Chondrocyte (in vitro differentiated cells): ENCODE measurements at regions not wholly inside any gene's neighbourhood (a gene's known extent, or its start where the extent isn't known, plus 50 kb on each side); places are given as distances from the start of the nearest gene placed in this dataset.

Source experiments
- DNase-seq: peaks from one replicate; pipeline ENCODE4 v3.0.0; 2021; ENCODE audit warnings: mixed read lengths, low spot score
- H3K27ac Mint-ChIP-seq: one replicate; pipeline ENCODE4 v1.8.0; 2021; ENCODE audit warnings: mild to moderate bottlenecking, moderate library complexity, mixed read lengths; ENCODE audit not compliant: unreplicated experiment
- H3K27me3 Mint-ChIP-seq: 2 replicates; pipeline ENCODE4 v1.8.0; 2021; ENCODE audit warnings: low read depth, mixed read lengths
- H3K36me3 Mint-ChIP-seq: 2 replicates; pipeline ENCODE4 v1.8.0; 2021; ENCODE audit warnings: low read depth, mixed read lengths
- H3K4me1 Mint-ChIP-seq: 2 replicates; pipeline ENCODE4 v1.8.0; 2021; ENCODE audit warnings: low read depth, mild to moderate bottlenecking, mixed read lengths
- H3K4me3 Mint-ChIP-seq: one replicate; pipeline ENCODE4 v1.8.0; 2021; ENCODE audit warnings: mild to moderate bottlenecking, moderate library complexity, mixed read lengths; ENCODE audit not compliant: unreplicated experiment
- H3K9me3 Mint-ChIP-seq: 2 replicates; pipeline ENCODE4 v1.8.0; 2021; ENCODE audit warnings: low read depth, mixed read lengths
- TF ChIP-seq, protein P1 (sequence below): fragments of 200-600 bp; sonication (generic); IDR thresholded peaks from 2 replicates; pipeline ENCODE4 v1.5.0; 2021; ENCODE audit warnings: antibody characterized with exemption, mild to moderate bottlenecking, moderate library complexity

DNA sequence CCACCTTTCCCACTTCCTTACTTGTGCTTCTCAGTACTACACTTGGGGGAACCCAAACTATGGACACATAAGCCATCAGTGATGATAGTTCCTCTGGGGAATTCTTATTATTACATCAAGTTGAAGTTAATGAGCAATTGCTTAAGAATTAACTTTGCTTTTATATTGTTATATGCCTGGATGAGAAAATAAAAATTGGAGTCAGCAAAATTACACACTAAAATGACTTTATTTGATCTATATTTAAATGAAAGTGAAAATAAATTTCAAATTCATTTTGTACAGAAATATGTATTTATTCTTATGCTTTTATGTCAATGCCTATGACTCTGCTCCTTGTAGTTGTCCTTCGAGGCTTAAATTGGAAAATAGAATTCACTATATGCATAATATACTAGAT, 149.4 kb upstream of the KCND2 start:
- Mint-ChIP-seq H3K27ac (no peak overlapping the region), H3K27me3 (peaks cover 6% of the 10 kb centered on the region), H3K4me3 (no peak overlapping the region), H3K36me3 (no peaks in the 10 kb centered on the region), H3K4me1 (no peaks in the 10 kb centered on the region), H3K9me3 (peaks cover 3% of the 10 kb centered on the region)
- TF ChIP-seq, protein P1, sequence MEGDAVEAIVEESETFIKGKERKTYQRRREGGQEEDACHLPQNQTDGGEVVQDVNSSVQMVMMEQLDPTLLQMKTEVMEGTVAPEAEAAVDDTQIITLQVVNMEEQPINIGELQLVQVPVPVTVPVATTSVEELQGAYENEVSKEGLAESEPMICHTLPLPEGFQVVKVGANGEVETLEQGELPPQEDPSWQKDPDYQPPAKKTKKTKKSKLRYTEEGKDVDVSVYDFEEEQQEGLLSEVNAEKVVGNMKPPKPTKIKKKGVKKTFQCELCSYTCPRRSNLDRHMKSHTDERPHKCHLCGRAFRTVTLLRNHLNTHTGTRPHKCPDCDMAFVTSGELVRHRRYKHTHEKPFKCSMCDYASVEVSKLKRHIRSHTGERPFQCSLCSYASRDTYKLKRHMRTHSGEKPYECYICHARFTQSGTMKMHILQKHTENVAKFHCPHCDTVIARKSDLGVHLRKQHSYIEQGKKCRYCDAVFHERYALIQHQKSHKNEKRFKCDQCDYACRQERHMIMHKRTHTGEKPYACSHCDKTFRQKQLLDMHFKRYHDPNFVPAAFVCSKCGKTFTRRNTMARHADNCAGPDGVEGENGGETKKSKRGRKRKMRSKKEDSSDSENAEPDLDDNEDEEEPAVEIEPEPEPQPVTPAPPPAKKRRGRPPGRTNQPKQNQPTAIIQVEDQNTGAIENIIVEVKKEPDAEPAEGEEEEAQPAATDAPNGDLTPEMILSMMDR = no peak
- DNase-seq = no peak

DNA sequence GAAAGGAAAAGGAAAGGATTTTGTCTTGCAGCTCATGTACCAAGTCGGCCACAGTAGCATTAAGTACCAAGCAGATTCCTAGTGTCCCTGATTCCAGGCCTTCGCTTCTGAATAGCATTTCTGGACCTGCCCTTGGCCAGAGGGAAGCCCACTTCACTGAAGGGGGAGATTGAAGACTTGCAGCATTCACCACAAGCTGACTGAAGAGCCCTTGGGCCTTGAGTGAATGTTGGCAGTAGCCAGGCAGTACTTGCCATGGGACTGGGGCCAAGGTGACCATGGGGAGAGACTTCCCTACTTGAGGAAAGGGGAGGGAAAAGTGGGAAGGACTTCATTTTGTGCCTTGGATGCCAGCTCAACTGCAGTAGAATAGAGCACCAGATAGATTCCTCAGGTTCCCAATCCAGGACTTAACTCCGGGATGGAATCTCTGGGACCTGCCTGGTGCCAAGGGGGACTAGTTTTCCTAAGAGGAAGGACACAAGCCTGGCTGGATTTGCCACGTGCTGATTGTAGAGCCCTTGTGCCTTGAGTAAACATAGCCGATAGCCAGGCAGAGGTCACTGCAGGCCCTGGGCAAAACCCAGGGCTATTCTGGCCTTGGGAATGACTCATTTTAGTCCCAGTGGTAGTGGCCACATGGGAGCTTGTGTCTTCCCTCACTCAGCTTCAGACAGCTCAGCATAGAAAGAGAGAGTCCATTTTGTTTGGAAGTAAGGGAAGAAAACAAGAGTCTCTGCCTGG, 141.7 kb upstream of the KCND2 start:
- Mint-ChIP-seq H3K9me3 (peaks cover 25% of the 10 kb centered on the region), H3K4me3 (no peak overlapping the region), H3K27ac (no peak overlapping the region), H3K4me1 (no peaks in the 10 kb centered on the region), H3K36me3 (peaks cover 9% of the 10 kb centered on the region), H3K27me3 (peaks cover 5% of the 10 kb centered on the region)
- DNase-seq = no peak
- TF ChIP-seq, protein P1 = no peak

DNA sequence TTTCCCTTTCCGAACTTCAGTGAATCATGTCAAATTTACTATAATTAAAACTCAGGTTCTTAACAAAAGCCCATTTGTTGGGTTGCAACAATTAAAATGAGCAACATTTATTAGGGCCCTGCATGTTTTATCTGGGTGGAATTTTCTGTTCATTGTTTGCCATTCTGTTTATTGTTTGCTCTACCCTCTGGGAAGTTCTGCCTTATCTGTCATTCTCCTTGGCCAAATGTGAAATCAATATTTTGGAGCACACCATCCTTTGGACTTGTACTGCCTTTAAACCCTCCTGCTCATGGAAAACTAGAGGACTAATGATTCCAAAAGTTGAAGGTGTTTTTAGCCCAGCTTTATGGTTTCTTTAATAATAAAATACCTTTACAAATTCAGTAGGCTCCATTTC, 134.5 kb upstream of the KCND2 start:
- Mint-ChIP-seq H3K4me1 (no peaks in the 10 kb centered on the region), H3K27me3 (peaks cover 3% of the 10 kb centered on the region)
- no peak for DNase-seq

DNA sequence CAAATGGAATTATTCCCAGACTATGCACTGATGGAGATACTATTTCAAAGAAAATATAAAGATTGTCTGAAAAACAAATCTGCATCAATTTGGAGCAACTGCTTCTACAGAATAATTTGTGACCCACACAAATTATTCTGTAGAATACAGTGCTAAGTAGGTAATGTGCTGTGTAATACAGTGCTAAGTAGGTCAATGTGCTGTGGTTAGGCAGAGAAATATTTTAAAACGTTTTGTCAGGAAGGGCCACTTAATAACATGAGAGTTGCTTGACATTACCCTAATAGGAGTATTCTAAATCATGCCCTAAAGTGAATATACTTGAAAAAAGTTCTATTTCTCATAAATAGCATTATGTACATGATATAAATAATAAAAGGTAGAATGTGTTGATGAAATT, 116.5 kb upstream of the KCND2 start:
- no peaks in the 10 kb centered on the region for H3K27me3 Mint-ChIP-seq
- no peaks in the 10 kb centered on the region for H3K36me3 Mint-ChIP-seq
- TF ChIP-seq, protein P1 = no peak
- H3K27ac Mint-ChIP-seq = no peak overlapping the region
- no peak for DNase-seq
- H3K4me1 Mint-ChIP-seq = no peaks in the 10 kb centered on the region
- no peak overlapping the region for H3K4me3 Mint-ChIP-seq
- no peaks in the 10 kb centered on the region for H3K9me3 Mint-ChIP-seq

More for the DNA sequence above, 134.5 kb upstream of the KCND2 start:
- TF ChIP-seq, protein P1 = no peak
- H3K36me3 Mint-ChIP-seq = no peaks in the 10 kb centered on the region
- no peak overlapping the region for H3K27ac Mint-ChIP-seq
- no peak overlapping the region for H3K4me3 Mint-ChIP-seq
- H3K9me3 Mint-ChIP-seq = peaks cover 3% of the 10 kb centered on the region

DNA sequence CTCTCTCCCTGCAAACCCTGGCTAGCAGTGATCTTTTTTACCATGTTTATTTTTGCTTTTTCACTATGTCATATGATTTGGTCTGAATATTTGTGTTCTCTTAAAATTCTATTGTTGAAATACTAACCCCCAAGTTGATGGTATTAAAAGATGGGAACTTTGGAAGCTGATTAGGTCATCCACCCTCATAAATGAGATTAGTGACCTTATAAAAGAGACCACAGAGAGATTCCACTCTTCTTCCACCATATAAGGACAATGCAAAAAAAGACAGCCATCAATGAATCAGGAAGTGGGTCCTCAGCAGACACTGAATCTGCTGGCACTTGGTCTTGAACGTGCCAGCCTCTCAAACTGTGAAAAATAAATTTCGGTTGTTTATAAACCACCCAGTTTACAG, 112.8 kb upstream of the KCND2 start:
- no peak overlapping the region for H3K4me3 Mint-ChIP-seq
- no peak overlapping the region for H3K27ac Mint-ChIP-seq
- H3K36me3 Mint-ChIP-seq = no peaks in the 10 kb centered on the region
- no peaks in the 10 kb centered on the region for H3K9me3 Mint-ChIP-seq
- TF ChIP-seq, protein P1 = no peak
- H3K4me1 Mint-ChIP-seq = no peaks in the 10 kb centered on the region
- DNase-seq = no peak
- H3K27me3 Mint-ChIP-seq = no peaks in the 10 kb centered on the region
